T47D (cell line): ENCODE measurements at regions not wholly inside any gene's neighbourhood (a gene's known extent, or its start where the extent isn't known, plus 50 kb on each side); places are given as distances from the start of the nearest gene placed in this dataset.
"Not testable (repeated sequence)": the region's sequence is repeated elsewhere in the genome, so short reads cannot be mapped to it uniquely, and the experiment has no call there.

Experiments used
- DNase-seq, 2 experiments: peaks; one replicate each; pipeline versions ENCODE4 v3.0.0 to v3.0.0-alpha.2; 2011 to 2012; ENCODE audit warnings: low read depth in 1 of 2, low spot score in 1 of 2
- JUND ChIP-seq: IDR thresholded peaks from 2 replicates; pipeline ENCODE4 v1.6.1; 2012; ENCODE audit warnings: low read depth
- in situ Hi-C: cut with HindIII; loops from 2 replicates; pipeline ENCODE4 v1.10.0; 2016; ENCODE audit warnings: low sequenced_read_pairs, low pct_unique_long_range_greater_than_20kb

- TF ChIP-seq JUND: no peak
- DNase-seq: no peak
- in situ Hi-C loops: no loop called here
Observed at GRCh38 chr3:20482350-20482749, 296.3 kb upstream of the SGO1 start.

- no peak for TF ChIP-seq JUND
- DNase-seq: no peak
- in situ Hi-C loops: no loop called here
Observed at GRCh38 chr3:20480786-20481365, 294.9 kb upstream of the SGO1 start.

- no peak for TF ChIP-seq JUND
Observed at GRCh38 chr3:20478436-20478835, 292.4 kb upstream of the SGO1 start.

GRCh38 chr3:20464237-20464636 is 278.2 kb upstream of the SGO1 start:
- in situ Hi-C loops, DNase-seq: not testable (repeated sequence)

More at GRCh38 chr3:20478436-20478835, 292.4 kb upstream of the SGO1 start:
- in situ Hi-C loops: no loop called here
- no peak for DNase-seq

GRCh38 chr3:20462723-20463122 is 276.7 kb upstream of the SGO1 start:
- in situ Hi-C loops: no loop called here
- TF ChIP-seq JUND: no peak
- DNase-seq: no peak

GRCh38 chr3:20462226-20462625 is 276.2 kb upstream of the SGO1 start:
- in situ Hi-C loops: no loop called here
- DNase-seq: no peak
- TF ChIP-seq JUND: no peak

GRCh38 chr3:20458994-20459716 is 273.1 kb upstream of the SGO1 start:
- TF ChIP-seq JUND: no peak
- DNase-seq: no peak
- in situ Hi-C loops: no loop called here

GRCh38 chr3:20456511-20456910 is 270.5 kb upstream of the SGO1 start:
- TF ChIP-seq JUND: no peak
- in situ Hi-C loops: no loop called here
- no peak for DNase-seq

GRCh38 chr3:20451170-20451569 is 265.2 kb upstream of the SGO1 start:
- DNase-seq: no peak
- no peak for TF ChIP-seq JUND
- in situ Hi-C loops: no loop called here

- in situ Hi-C loops: no loop called here
- no peak for TF ChIP-seq JUND
Observed at GRCh38 chr3:20450611-20451010, 264.6 kb upstream of the SGO1 start.

GRCh38 chr3:20442846-20443245 is 256.8 kb upstream of the SGO1 start:
- no peak for TF ChIP-seq JUND
- DNase-seq: no peak
- in situ Hi-C loops: no loop called here

More at GRCh38 chr3:20450611-20451010, 264.6 kb upstream of the SGO1 start:
- no peak for DNase-seq

GRCh38 chr3:20427268-20427667 is 241.3 kb upstream of the SGO1 start:
- in situ Hi-C loops, DNase-seq: not testable (repeated sequence)

- DNase-seq: no peak
- in situ Hi-C loops: no loop called here
- TF ChIP-seq JUND: no peak
Observed at GRCh38 chr3:20425138-20425537, 239.1 kb upstream of the SGO1 start.

- no peak for TF ChIP-seq JUND
- in situ Hi-C loops: no loop called here
- DNase-seq: no peak
Observed at GRCh38 chr3:20424086-20424485, 238.1 kb upstream of the SGO1 start.
